ENCODE measurements at regions not wholly inside any gene's neighbourhood (a gene's known extent, or its start where the extent isn't known, plus 50 kb on each side); places are given as distances from the start of the nearest gene placed in this dataset.

- H3F3A ChIP-seq (ENCODE audit: control insufficient read depth, insufficient read depth) = no peaks in the 10 kb centered on the region
- H3K27ac ChIP-seq (ENCODE audit: low read depth, low read length) = no peak overlapping the region
- H3K79me2 ChIP-seq (ENCODE audit: control insufficient read depth, low read length) = no peaks in the 10 kb centered on the region
- no peaks in the 10 kb centered on the region for H3K9me2 ChIP-seq (replicated peaks; ENCODE audit: control insufficient read depth, low read length)
- no peaks in the 10 kb centered on the region for H3K27me3 ChIP-seq (ENCODE audit: control insufficient read depth, low read length)
- H3K36me3 ChIP-seq (ENCODE audit: control insufficient read depth, low read length) = no peaks in the 10 kb centered on the region
- H3K4me1 ChIP-seq (ENCODE audit: control insufficient read depth, low read length) = no peaks in the 10 kb centered on the region
- no peak overlapping the region for H3K4me3 ChIP-seq (ENCODE audit: low read length)
- no peak overlapping the region for H3K4me2 ChIP-seq (ENCODE audit: low read length)
- no peaks in the 10 kb centered on the region for H3K9me3 ChIP-seq (ENCODE audit: control insufficient read depth, insufficient read depth, low read length)
- TF ChIP-seq, protein P1, sequence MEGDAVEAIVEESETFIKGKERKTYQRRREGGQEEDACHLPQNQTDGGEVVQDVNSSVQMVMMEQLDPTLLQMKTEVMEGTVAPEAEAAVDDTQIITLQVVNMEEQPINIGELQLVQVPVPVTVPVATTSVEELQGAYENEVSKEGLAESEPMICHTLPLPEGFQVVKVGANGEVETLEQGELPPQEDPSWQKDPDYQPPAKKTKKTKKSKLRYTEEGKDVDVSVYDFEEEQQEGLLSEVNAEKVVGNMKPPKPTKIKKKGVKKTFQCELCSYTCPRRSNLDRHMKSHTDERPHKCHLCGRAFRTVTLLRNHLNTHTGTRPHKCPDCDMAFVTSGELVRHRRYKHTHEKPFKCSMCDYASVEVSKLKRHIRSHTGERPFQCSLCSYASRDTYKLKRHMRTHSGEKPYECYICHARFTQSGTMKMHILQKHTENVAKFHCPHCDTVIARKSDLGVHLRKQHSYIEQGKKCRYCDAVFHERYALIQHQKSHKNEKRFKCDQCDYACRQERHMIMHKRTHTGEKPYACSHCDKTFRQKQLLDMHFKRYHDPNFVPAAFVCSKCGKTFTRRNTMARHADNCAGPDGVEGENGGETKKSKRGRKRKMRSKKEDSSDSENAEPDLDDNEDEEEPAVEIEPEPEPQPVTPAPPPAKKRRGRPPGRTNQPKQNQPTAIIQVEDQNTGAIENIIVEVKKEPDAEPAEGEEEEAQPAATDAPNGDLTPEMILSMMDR (IDR thresholded peaks at IDR 0.05; ENCODE audit: low read depth, low read length, poor library complexity, severe bottlenecking) = no peak
- no peak for TF ChIP-seq EZH2phosphoT487 (IDR thresholded peaks at IDR 0.05; ENCODE audit: borderline replicate concordance, low read length)
- no peaks in the 10 kb centered on the region for H4K20me1 ChIP-seq (ENCODE audit: control insufficient read depth, insufficient read depth, low read depth, low read length)
These were observed 268.3 kb upstream of the MEOX2 start for GRCh38 chr7:15954671-15955354.

DNA sequence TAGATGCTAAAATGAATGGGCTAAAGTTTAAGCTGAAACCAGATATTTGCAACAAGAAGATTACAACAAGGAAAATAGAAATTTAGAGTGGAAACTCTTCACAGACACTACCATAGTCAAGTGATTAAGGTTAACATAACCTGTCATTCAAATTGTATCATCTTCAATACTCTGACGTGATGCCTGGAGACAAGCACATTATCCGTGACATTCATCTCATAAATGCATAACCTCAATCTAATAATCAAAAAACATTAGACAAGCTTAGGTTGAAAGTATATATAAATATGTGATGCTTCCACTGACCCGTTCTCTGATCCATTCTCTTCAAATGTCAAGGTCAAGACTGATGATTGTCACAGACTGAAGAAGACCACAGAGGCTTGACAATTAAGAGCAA lies 263.8 kb upstream of the MEOX2 start:
- H3K9me2 ChIP-seq (replicated peaks; ENCODE audit: control insufficient read depth, low read length) = no peaks in the 10 kb centered on the region
- no peaks in the 10 kb centered on the region for H3K79me2 ChIP-seq (ENCODE audit: control insufficient read depth, low read length)
- H3K27me3 ChIP-seq (ENCODE audit: control insufficient read depth, low read length) = no peaks in the 10 kb centered on the region
- TF ChIP-seq, protein P1 (IDR thresholded peaks at IDR 0.05; ENCODE audit: low read depth, low read length, poor library complexity, severe bottlenecking) = no peak
- no peak for TF ChIP-seq EZH2phosphoT487 (IDR thresholded peaks at IDR 0.05; ENCODE audit: borderline replicate concordance, low read length)
- no peaks in the 10 kb centered on the region for H3K9me3 ChIP-seq (ENCODE audit: control insufficient read depth, insufficient read depth, low read length)
- no peak overlapping the region for H3K4me3 ChIP-seq (ENCODE audit: low read length)
- H3K36me3 ChIP-seq (ENCODE audit: control insufficient read depth, low read length) = no peaks in the 10 kb centered on the region
- H3K27ac ChIP-seq (ENCODE audit: low read depth, low read length) = no peak overlapping the region
- no peaks in the 10 kb centered on the region for H3K4me1 ChIP-seq (ENCODE audit: control insufficient read depth, low read length)
- H3F3A ChIP-seq (ENCODE audit: control insufficient read depth, insufficient read depth) = no peaks in the 10 kb centered on the region
- H3K4me2 ChIP-seq (ENCODE audit: low read length) = no peak overlapping the region
- no peaks in the 10 kb centered on the region for H4K20me1 ChIP-seq (ENCODE audit: control insufficient read depth, insufficient read depth, low read depth, low read length)

GRCh38 chr7:15947754-15948153 lies 261.3 kb upstream of the MEOX2 start:
- Histone ChIP-seq H3K27ac (ENCODE audit: low read depth, low read length) (no peak overlapping the region), H3F3A (ENCODE audit: control insufficient read depth, insufficient read depth) (no peaks in the 10 kb centered on the region), H4K20me1 (ENCODE audit: control insufficient read depth, insufficient read depth, low read depth, low read length) (no peaks in the 10 kb centered on the region), H3K4me3 (ENCODE audit: low read length) (no peak overlapping the region), H3K4me2 (ENCODE audit: low read length) (no peak overlapping the region), H3K36me3 (ENCODE audit: control insufficient read depth, low read length) (no peaks in the 10 kb centered on the region), H3K4me1 (ENCODE audit: control insufficient read depth, low read length) (no peaks in the 10 kb centered on the region), H3K79me2 (ENCODE audit: control insufficient read depth, low read length) (no peaks in the 10 kb centered on the region), H3K9me2 (replicated peaks; ENCODE audit: control insufficient read depth, low read length) (no peaks in the 10 kb centered on the region), H3K9me3 (ENCODE audit: control insufficient read depth, insufficient read depth, low read length) (no peaks in the 10 kb centered on the region), H3K27me3 (ENCODE audit: control insufficient read depth, low read length) (no peaks in the 10 kb centered on the region)
- no peak for TF ChIP-seq EZH2phosphoT487 (IDR thresholded peaks at IDR 0.05; ENCODE audit: borderline replicate concordance, low read length)
- TF ChIP-seq, protein P1 (IDR thresholded peaks at IDR 0.05; ENCODE audit: low read depth, low read length, poor library complexity, severe bottlenecking) = no peak

Measured in DOHH2 (cell line).